ENCODE measurements at regions not wholly inside any gene's neighbourhood (a gene's known extent, or its start where the extent isn't known, plus 50 kb on each side); places are given as distances from the start of the nearest gene placed in this dataset.

GRCh38 chr5:128815201-128815600, 150.1 kb upstream of the SLC27A6 start:
- no peaks in the 10 kb centered on the region for H3K27me3 ChIP-seq (replicated peaks; ENCODE audit: insufficient read depth)
- no peak overlapping the region for H3K4me3 ChIP-seq
- in situ Hi-C loops (cut with MboI): no loop called here
- no peak overlapping the region for H3K4me2 ChIP-seq (ENCODE audit: unreplicated experiment)
- H3K9ac ChIP-seq: no peak overlapping the region
- WGBS, 2 experiments (ENCODE audit: low coverage in 1 of 2, low lambda C conversion rate in 2 of 2, missing lambda C conversion rate in 2 of 2): 21 to 23% methylated on average over 5 of the region's 5 CpGs
- H2AFZ ChIP-seq: no peak overlapping the region
- no peaks in the 10 kb centered on the region for H3K9me3 ChIP-seq (ENCODE audit: low read depth)
- DNase-seq: no peak
- no peaks in the 10 kb centered on the region for H3F3A ChIP-seq (ENCODE audit: insufficient read depth)
- TF ChIP-seq EZH2phosphoT487 (IDR thresholded peaks at IDR 0.05; ENCODE audit: insufficient read depth, low read depth) (no peak), EZH2 (IDR thresholded peaks at IDR 0.05; ENCODE audit: insufficient read depth, poor library complexity, severe bottlenecking) (no peak)
- no peak overlapping the region for H3K27ac ChIP-seq
- no peaks in the 10 kb centered on the region for H3K9me2 ChIP-seq (ENCODE audit: insufficient read depth)
- H3K36me3 ChIP-seq (ENCODE audit: low read depth): no peaks in the 10 kb centered on the region
- no peaks in the 10 kb centered on the region for H4K20me1 ChIP-seq (ENCODE audit: insufficient read depth)
- H3K4me1 ChIP-seq (ENCODE audit: insufficient read depth): no peaks in the 10 kb centered on the region
- no peaks in the 10 kb centered on the region for H3K79me2 ChIP-seq (ENCODE audit: insufficient read depth)

- Histone ChIP-seq H3K9me2 (ENCODE audit: insufficient read depth) (no peaks in the 10 kb centered on the region), H3K27me3 (replicated peaks; ENCODE audit: insufficient read depth) (no peaks in the 10 kb centered on the region), H3K4me2 (ENCODE audit: unreplicated experiment) (no peak overlapping the region), H3F3A (ENCODE audit: insufficient read depth) (no peaks in the 10 kb centered on the region), H3K9me3 (ENCODE audit: low read depth) (no peaks in the 10 kb centered on the region), H4K20me1 (ENCODE audit: insufficient read depth) (no peaks in the 10 kb centered on the region), H2AFZ (no peak overlapping the region), H3K79me2 (ENCODE audit: insufficient read depth) (no peaks in the 10 kb centered on the region), H3K27ac (no peak overlapping the region), H3K4me3 (no peak overlapping the region), H3K36me3 (ENCODE audit: low read depth) (no peaks in the 10 kb centered on the region), H3K9ac (no peak overlapping the region), H3K4me1 (ENCODE audit: insufficient read depth) (no peaks in the 10 kb centered on the region)
- 3 to 7% methylated on average over 1 of the region's 1 CpG for WGBS, 2 experiments (ENCODE audit: low coverage in 1 of 2, low lambda C conversion rate in 2 of 2, missing lambda C conversion rate in 2 of 2)
- in situ Hi-C loops (cut with MboI): loop anchor here (25.0 kb wide), 1 partner anchor 614 kb away; no protein-coding TSS in a partner anchor
- TF ChIP-seq EZH2 (IDR thresholded peaks at IDR 0.05; ENCODE audit: insufficient read depth, poor library complexity, severe bottlenecking): no peak
- DNase-seq: peak; percentile 56
Measured at GRCh38 chr5:128825826-128826225, 139.5 kb upstream of the SLC27A6 start.

- Histone ChIP-seq H3K4me1 (ENCODE audit: insufficient read depth) (no peaks in the 10 kb centered on the region), H3K9me3 (ENCODE audit: low read depth) (no peaks in the 10 kb centered on the region), H3K9ac (no peak overlapping the region), H3K27me3 (replicated peaks; ENCODE audit: insufficient read depth) (no peaks in the 10 kb centered on the region), H2AFZ (no peak overlapping the region), H3K27ac (no peak overlapping the region), H3K9me2 (ENCODE audit: insufficient read depth) (no peaks in the 10 kb centered on the region), H3K4me2 (ENCODE audit: unreplicated experiment) (no peak overlapping the region), H3F3A (ENCODE audit: insufficient read depth) (no peaks in the 10 kb centered on the region), H4K20me1 (ENCODE audit: insufficient read depth) (no peaks in the 10 kb centered on the region), H3K4me3 (no peak overlapping the region), H3K36me3 (ENCODE audit: low read depth) (no peaks in the 10 kb centered on the region), H3K79me2 (ENCODE audit: insufficient read depth) (no peaks in the 10 kb centered on the region)
- TF ChIP-seq EZH2phosphoT487 (IDR thresholded peaks at IDR 0.05; ENCODE audit: insufficient read depth, low read depth) (no peak), EZH2 (IDR thresholded peaks at IDR 0.05; ENCODE audit: insufficient read depth, poor library complexity, severe bottlenecking) (no peak)
- WGBS, 2 experiments (ENCODE audit: low coverage in 1 of 2, low lambda C conversion rate in 2 of 2, missing lambda C conversion rate in 2 of 2): 11 to 14% methylated on average over 1 of the region's 1 CpG
- in situ Hi-C loops (cut with MboI): loop anchor here (25.0 kb wide), 1 partner anchor 614 kb away; no protein-coding TSS in a partner anchor
- DNase-seq: no peak
Measured at GRCh38 chr5:128826275-128826674, 139.0 kb upstream of the SLC27A6 start.

GRCh38 chr5:128836571-128836970, 128.7 kb upstream of the SLC27A6 start:
- Histone ChIP-seq H4K20me1 (ENCODE audit: insufficient read depth) (no peaks in the 10 kb centered on the region), H3K79me2 (ENCODE audit: insufficient read depth) (no peaks in the 10 kb centered on the region), H3K27ac (no peak overlapping the region), H3K4me2 (ENCODE audit: unreplicated experiment) (no peak overlapping the region), H3K27me3 (replicated peaks; ENCODE audit: insufficient read depth) (no peaks in the 10 kb centered on the region), H3F3A (ENCODE audit: insufficient read depth) (no peaks in the 10 kb centered on the region), H3K4me1 (ENCODE audit: insufficient read depth) (no peaks in the 10 kb centered on the region), H3K9me3 (ENCODE audit: low read depth) (no peaks in the 10 kb centered on the region), H3K36me3 (ENCODE audit: low read depth) (no peaks in the 10 kb centered on the region), H2AFZ (no peak overlapping the region), H3K9me2 (ENCODE audit: insufficient read depth) (no peaks in the 10 kb centered on the region), H3K9ac (no peak overlapping the region), H3K4me3 (no peak overlapping the region)
- in situ Hi-C loops (cut with MboI): loop anchor here (25.0 kb wide), 1 partner anchor 624 kb away; no protein-coding TSS in a partner anchor
- WGBS, 2 experiments (ENCODE audit: low coverage in 1 of 2, low lambda C conversion rate in 2 of 2, missing lambda C conversion rate in 2 of 2): 8 to 12% methylated on average over 5 of the region's 5 CpGs
- DNase-seq: no peak
- no peak for TF ChIP-seq EZH2 (IDR thresholded peaks at IDR 0.05; ENCODE audit: insufficient read depth, poor library complexity, severe bottlenecking)
- no peak for TF ChIP-seq EZH2phosphoT487 (IDR thresholded peaks at IDR 0.05; ENCODE audit: insufficient read depth, low read depth)

GRCh38 chr5:128838623-128839022, 126.7 kb upstream of the SLC27A6 start:
- no peak overlapping the region for H3K4me2 ChIP-seq (ENCODE audit: unreplicated experiment)
- no peaks in the 10 kb centered on the region for H4K20me1 ChIP-seq (ENCODE audit: insufficient read depth)
- H2AFZ ChIP-seq: no peak overlapping the region
- H3K9me3 ChIP-seq (ENCODE audit: low read depth): no peaks in the 10 kb centered on the region
- H3K9ac ChIP-seq: no peak overlapping the region
- no peak overlapping the region for H3K4me3 ChIP-seq
- no peaks in the 10 kb centered on the region for H3K27me3 ChIP-seq (replicated peaks; ENCODE audit: insufficient read depth)
- H3F3A ChIP-seq (ENCODE audit: insufficient read depth): no peaks in the 10 kb centered on the region
- no peaks in the 10 kb centered on the region for H3K36me3 ChIP-seq (ENCODE audit: low read depth)
- TF ChIP-seq EZH2 (IDR thresholded peaks at IDR 0.05; ENCODE audit: insufficient read depth, poor library complexity, severe bottlenecking): no peak
- TF ChIP-seq EZH2phosphoT487 (IDR thresholded peaks at IDR 0.05; ENCODE audit: insufficient read depth, low read depth): no peak
- in situ Hi-C loops (cut with MboI): loop anchor here (25.0 kb wide), 1 partner anchor 626 kb away; no protein-coding TSS in a partner anchor
- no peak overlapping the region for H3K27ac ChIP-seq
- H3K9me2 ChIP-seq (ENCODE audit: insufficient read depth): no peaks in the 10 kb centered on the region
- H3K4me1 ChIP-seq (ENCODE audit: insufficient read depth): no peaks in the 10 kb centered on the region
- no peak for DNase-seq
- H3K79me2 ChIP-seq (ENCODE audit: insufficient read depth): no peaks in the 10 kb centered on the region
